K562 (cell line): ENCODE measurements at regions not wholly inside any gene's neighbourhood (a gene's known extent, or its start where the extent isn't known, plus 50 kb on each side); places are given as distances from the start of the nearest gene placed in this dataset.
A peak's percentile ranks its signal among the peaks of the same experiment; 100 is the strongest.

Experiments used
- ATAC-seq: fragments of 200-7000 bp; cut with Tn5 transposase; 3 replicates; pipeline ENCODE4 v1.9.1; 2020; ENCODE audit warnings: moderate library complexity
- BruUV-seq: library from RNA; stranded (reverse); fragments of 400-500 nt; replicated peaks from 2 replicates; lab custom pipeline; 2021; lab: Mats Ljungman, UMichigan
- CTCF ChIA-PET: fragments of 300-600 bp; formaldehyde crosslinking; extraction: SDS; loops from one replicate; lab custom pipeline; 2021; ENCODE audit warnings: low intra/inter-chr PET ratio; lab: Yijun Ruan, JAX
- POLR2A ChIA-PET: fragments of 300-600, 350-650 bp; sonication (Branson Sonifier 250); formaldehyde crosslinking; extraction: SDS; loops from one replicate; lab custom pipeline; 2021; ENCODE audit warnings: antibody characterized with exemption, inconsistent platforms; lab: Yijun Ruan, JAX
- DNase-seq, 4 experiments: peaks; one replicate each; pipeline versions ENCODE4 v3.0.0 to v3.0.0-alpha.2; 2011 to 2018; ENCODE audit warnings: low spot score in 3 of 4, mixed read lengths in 3 of 4; ENCODE audit errors: extremely low read depth in 1 of 4
- FAIRE-seq: peaks from 2 replicates; lab custom pipeline; 2011; peaks lifted over from hg19 to GRCh38; lab: Jason Lieb, UNC
- H2AFZ ChIP-seq: 2 replicates; pipeline ENCODE4 v1.6.0; 2011; ENCODE audit warnings: low read depth, low read length, control low read depth, inconsistent platforms
- H3K27ac ChIP-seq: fragments of 200-600 bp; 3 replicates; pipeline ENCODE4 v1.8.0; 2011; ENCODE audit warnings: low read depth, mild to moderate bottlenecking, control low read depth, inconsistent platforms, low read length, moderate library complexity, mixed read lengths; ENCODE audit errors: extremely low read depth
- H3K27me3 ChIP-seq, 2 experiments: fragments of 300-600 bp in 1 of 2; 2 replicates in 1 of 2; 3 replicates in 1 of 2; pipeline versions ENCODE4 v1.6.0 to v1.8.0; 2011; ENCODE audit warnings: inconsistent platforms in 2 of 2, low read length in 2 of 2, mild to moderate bottlenecking in 1 of 2, mixed read lengths in 1 of 2, moderate library complexity in 1 of 2; ENCODE audit not compliant: control insufficient read depth in 2 of 2, insufficient read depth in 2 of 2
- H3K36me3 ChIP-seq: fragments of 300-600 bp; 3 replicates; pipeline ENCODE4 v1.8.0; 2011; ENCODE audit warnings: mild to moderate bottlenecking, low read length, inconsistent platforms; ENCODE audit not compliant: control insufficient read depth, insufficient read depth
- H3K4me1 ChIP-seq, 2 experiments: fragments of 200-600 bp in 1 of 2; replicated peaks in 1 of 2; 2 replicates in 1 of 2; 3 replicates in 1 of 2; pipeline versions ENCODE4 v1.5.1 to v1.8.0; 2011; ENCODE audit warnings: inconsistent platforms in 2 of 2, low read length in 2 of 2, mild to moderate bottlenecking in 1 of 2, mixed read lengths in 1 of 2, moderate library complexity in 1 of 2; ENCODE audit not compliant: control insufficient read depth in 2 of 2, insufficient read depth in 2 of 2
- H3K4me2 ChIP-seq: 2 replicates; pipeline ENCODE4 v1.6.1; 2011; ENCODE audit warnings: low read length, control low read depth, inconsistent platforms, mixed read lengths; ENCODE audit not compliant: insufficient read depth
- H3K4me3 ChIP-seq: fragments of 200-600 bp; sonication (generic), shearing (Covaris generic); 2 replicates; pipeline ENCODE4 v1.5.1; 2016; ENCODE audit warnings: control low read depth, inconsistent platforms
- H3K79me2 ChIP-seq: fragments of 200-600 bp; 3 replicates; pipeline ENCODE4 v1.8.0; 2011; ENCODE audit warnings: low read length, inconsistent platforms; ENCODE audit not compliant: control insufficient read depth, insufficient read depth
- H3K9ac ChIP-seq, 2 experiments: 2 replicates each; pipeline versions ENCODE4 v1.6.0 to v1.6.1; 2011; ENCODE audit warnings: low read depth in 2 of 2, low read length in 2 of 2, control low read depth in 1 of 2, inconsistent platforms in 1 of 2, mild to moderate bottlenecking in 1 of 2, mixed read lengths in 1 of 2; ENCODE audit not compliant: insufficient read depth in 1 of 2
- H3K9me1 ChIP-seq: one replicate; pipeline ENCODE4 v1.6.0; 2011; ENCODE audit warnings: inconsistent platforms, mild to moderate bottlenecking, low read length, moderate library complexity; ENCODE audit not compliant: control insufficient read depth, insufficient read depth
- H3K9me3 ChIP-seq: replicated peaks from 2 replicates; pipeline ENCODE4 v1.5.1; 2011; ENCODE audit warnings: low read depth, low read length, inconsistent platforms; ENCODE audit not compliant: control insufficient read depth, insufficient read depth
- H4K20me1 ChIP-seq: replicated peaks from 2 replicates; pipeline ENCODE4 v1.6.1; 2011; ENCODE audit warnings: low read length, inconsistent platforms, mixed read lengths; ENCODE audit not compliant: control insufficient read depth, insufficient read depth
- CCAR2 ChIP-seq: fragments of 200-400 bp; formaldehyde crosslinking; IDR thresholded peaks from 2 replicates; pipeline ENCODE4 v1.6.1; 2017; ENCODE audit warnings: mild to moderate bottlenecking, low read depth, low read length
- CEBPZ ChIP-seq: fragments of 150-350 bp; IDR thresholded peaks from 2 replicates; pipeline ENCODE4 v1.6.1; 2014; ENCODE audit warnings: low read depth, mild to moderate bottlenecking, low read length, borderline replicate concordance
- COPS2 ChIP-seq: fragments of 450-650 bp; conservative IDR thresholded peaks from 2 replicates; pipeline ENCODE4 v1.6.1; 2016; ENCODE audit warnings: mild to moderate bottlenecking, moderate library complexity
- CTCF ChIP-seq, 3 experiments: IDR thresholded peaks in 2 of 3; conservative IDR thresholded peaks in 1 of 3; 2 replicates each; pipeline ENCODE4 v1.5.1; 2011 to 2012; ENCODE audit warnings: low read length in 3 of 3, mild to moderate bottlenecking in 3 of 3, control low read depth in 2 of 3, improper control_type of control experiment in 1 of 3, inconsistent platforms in 1 of 3, low read depth in 1 of 3, mixed read lengths in 1 of 3, moderate library complexity in 1 of 3; ENCODE audit not compliant: insufficient read depth in 2 of 3
- NFIX ChIP-seq: fragments of 250-450 bp; sonication (Bioruptor Pico); IDR thresholded peaks from 2 replicates; pipeline ENCODE4 v1.4.0; 2020; ENCODE audit warnings: low read depth, mild to moderate bottlenecking, moderate library complexity
- POLR3A ChIP-seq: IDR thresholded peaks from 2 replicates; pipeline ENCODE4 v1.6.1; 2011; ENCODE audit warnings: borderline replicate concordance, mild to moderate bottlenecking, moderate library complexity; ENCODE audit not compliant: insufficient read length, insufficient read depth; ENCODE audit errors: extremely low read depth
- POLR3G ChIP-seq: IDR thresholded peaks from 2 replicates; pipeline ENCODE4 v1.6.1; 2011; ENCODE audit not compliant: insufficient read length, insufficient replicate concordance; ENCODE audit errors: extremely low read depth
- SPI1 ChIP-seq: IDR thresholded peaks from 2 replicates; pipeline ENCODE4 v1.6.1; 2011; ENCODE audit warnings: low read depth, low read length, control low read depth, borderline replicate concordance
- SRF ChIP-seq, 2 experiments: fragments of 250-450, 450-650 bp in 1 of 2; sonication (Bioruptor Pico) in 1 of 2; sonication (generic) in 1 of 2; formaldehyde crosslinking; IDR thresholded peaks; 2 replicates each; pipeline versions ENCODE4 v1.5.0 to v1.5.1; 2020 to 2022; ENCODE audit warnings: mild to moderate bottlenecking in 1 of 2, missing genetic modification reagents in 1 of 2
- XRCC4 ChIP-seq: IDR thresholded peaks from one replicate; pipeline ENCODE4 v1.6.1; 2011; ENCODE audit not compliant: insufficient read depth, insufficient read length; ENCODE audit errors: extremely low read depth
- ZBTB9 ChIP-seq: fragments of 450-650 bp; formaldehyde crosslinking; IDR thresholded peaks from 2 replicates; pipeline ENCODE4 v1.4.0; 2020; ENCODE audit warnings: mild to moderate bottlenecking, moderate library complexity
- ZNF184 ChIP-seq: sonication (generic); formaldehyde crosslinking; IDR thresholded peaks from 2 replicates; pipeline ENCODE4 v1.5.0; 2020; ENCODE audit warnings: missing genetic modification reagents
- ZNF24 ChIP-seq: fragments of 450-650 bp; IDR thresholded peaks from 2 replicates; pipeline ENCODE4 v1.6.1; 2016
- ZNF778 ChIP-seq: fragments of 450-650 bp; formaldehyde crosslinking; IDR thresholded peaks from 2 replicates; pipeline ENCODE4 v1.4.0; 2020; ENCODE audit warnings: mild to moderate bottlenecking, moderate library complexity
- WGBS: fragments of 100-300 bp; shearing (Covaris generic); methylation state at CpG from one replicate; pipeline ENCODE4 v1.1.6; 2016; ENCODE audit warnings: low coverage, mixed read lengths; ENCODE audit not compliant: insufficient coverage; ENCODE audit errors: missing lambda C conversion rate; 5-methylcytosine and 5-hydroxymethylcytosine counted together
- in situ Hi-C: fragments of 300-500 bp; cut with MboI; formaldehyde crosslinking; loops from 4 replicates; pipeline ENCODE4 v1.15.0; 2018; ENCODE audit warnings: inconsistent platforms, mixed read lengths
- intact Hi-C: fragments of 100-400 bp; cut with micrococcal nuclease; formaldehyde crosslinking; loops from 2 replicates; pipeline ENCODE4 v1.14.2; 2022

- H3K9ac ChIP-seq: peak overlapping the region in 1 of 2 experiments; percentile 52; a peak in 2 of 4 replicates
- in situ Hi-C loops: no loop called here
- H3K9me1 ChIP-seq: no peaks in the 10 kb centered on the region
- ChIA-PET CTCF (no interaction called here), POLR2A (interaction anchor here (0.6 kb wide), 1 partner anchor 10 kb away, joined by 3 read pairs; no protein-coding TSS in a partner anchor)
- WGBS: 8% methylated on average over 52 of the region's 55 CpGs
- H3K36me3 ChIP-seq: no peaks in the 10 kb centered on the region
- DNase-seq (peak in 2 of 4 experiments; percentile 16 to 31), FAIRE-seq (no peak), ATAC-seq (peak; percentile 83)
- H3K79me2 ChIP-seq: no peaks in the 10 kb centered on the region
- H4K20me1 ChIP-seq: peaks cover 5% of the 10 kb centered on the region; the same call in 1 of the 2 replicates
- no peak overlapping the region for H3K27ac ChIP-seq
- intact Hi-C loops: loop anchor here (10.0 kb wide), 1 partner anchor 282 kb away; no protein-coding TSS in a partner anchor
- 0 out of 2 replicates have a peak overlapping the region, but pooled peaks have one; percentile 13 for H2AFZ ChIP-seq
- no TSS peak for BruUV-seq
- peaks cover 34 to 35% of the 10 kb centered on the region in 2 experiments for H3K27me3 ChIP-seq
- H3K4me3 ChIP-seq: peak overlapping the region; percentile 7; the same call in 1 of the 2 replicates
- no peaks in the 10 kb centered on the region for H3K9me3 ChIP-seq
- H3K4me2 ChIP-seq: peak overlapping the region; percentile 28
- peaks cover 0 to 8% of the 10 kb centered on the region in 2 experiments; a peak in 3 of 5 replicates for H3K4me1 ChIP-seq
- TF ChIP-seq ZBTB9 (CRISPR knock-in tag) (peak; percentile 23; the same call in 1 of the 2 replicates), POLR3G (no peak), COPS2 (no peak), ZNF24 (no peak), XRCC4 (no peak), ZNF184 (CRISPR knock-in tag) (no peak), POLR3A (no peak), SRF (CRISPR knock-in tag; IDR thresholded peaks at IDR 0.05) (no peak), ZNF778 (CRISPR knock-in tag) (no peak), CTCF (IDR thresholded peaks at IDR 0.05 in 2 of 3, conservative IDR thresholded peaks at IDR 0.05 in 1 of 3; ENCODE audit: insufficient read depth in 2 of 3, low read depth in 1 of 3, low read length in 3 of 3) (peak in 1 of 3 experiments; percentile 9; a peak in 1 of 6 replicates), NFIX (CRISPR knock-in tag) (no peak), CEBPZ (no peak), CCAR2 (no peak), SPI1 (no peak)
Observed at GRCh38 chr15:38072348-38073177, 138.1 kb downstream of the TMCO5A start.
